Astrocyte (in vitro differentiated cells and primary cell): ENCODE measurements at regions not wholly inside any gene's neighbourhood (a gene's known extent, or its start where the extent isn't known, plus 50 kb on each side); places are given as distances from the start of the nearest gene placed in this dataset.

ENCODE experiments used
- EZH2 ChIP-seq: IDR thresholded peaks from 2 replicates; pipeline ENCODE4 v1.6.1; 2012; ENCODE audit warnings: mild to moderate bottlenecking, low read length, inconsistent platforms; ENCODE audit not compliant: insufficient read depth
- TF ChIP-seq, protein P1 (sequence below): IDR thresholded peaks from 2 replicates; pipeline ENCODE4 v1.5.1; 2011; ENCODE audit warnings: low read depth, mild to moderate bottlenecking, inconsistent platforms, low read length, moderate library complexity; ENCODE audit not compliant: insufficient read depth

DNA sequence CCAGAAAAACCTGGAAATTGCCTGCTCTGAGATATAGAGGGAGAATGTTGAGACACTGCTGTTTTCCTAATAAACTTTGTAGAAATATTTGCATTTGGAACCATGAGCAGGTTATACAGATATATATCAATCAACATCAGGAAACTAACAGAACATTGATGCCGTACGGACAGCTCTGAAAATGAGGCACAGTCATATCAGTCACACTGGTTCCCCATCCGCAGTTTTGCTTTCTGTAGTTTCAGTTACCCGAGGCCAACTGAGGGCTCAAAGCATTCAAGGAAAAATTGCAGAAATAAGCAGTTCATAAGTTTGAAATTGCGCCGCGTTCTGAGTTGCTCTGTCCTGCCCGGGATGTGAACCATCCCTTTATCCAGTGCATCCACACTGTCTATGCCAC lies 137.9 kb downstream of the KLF6 start:
- TF ChIP-seq, protein P1, sequence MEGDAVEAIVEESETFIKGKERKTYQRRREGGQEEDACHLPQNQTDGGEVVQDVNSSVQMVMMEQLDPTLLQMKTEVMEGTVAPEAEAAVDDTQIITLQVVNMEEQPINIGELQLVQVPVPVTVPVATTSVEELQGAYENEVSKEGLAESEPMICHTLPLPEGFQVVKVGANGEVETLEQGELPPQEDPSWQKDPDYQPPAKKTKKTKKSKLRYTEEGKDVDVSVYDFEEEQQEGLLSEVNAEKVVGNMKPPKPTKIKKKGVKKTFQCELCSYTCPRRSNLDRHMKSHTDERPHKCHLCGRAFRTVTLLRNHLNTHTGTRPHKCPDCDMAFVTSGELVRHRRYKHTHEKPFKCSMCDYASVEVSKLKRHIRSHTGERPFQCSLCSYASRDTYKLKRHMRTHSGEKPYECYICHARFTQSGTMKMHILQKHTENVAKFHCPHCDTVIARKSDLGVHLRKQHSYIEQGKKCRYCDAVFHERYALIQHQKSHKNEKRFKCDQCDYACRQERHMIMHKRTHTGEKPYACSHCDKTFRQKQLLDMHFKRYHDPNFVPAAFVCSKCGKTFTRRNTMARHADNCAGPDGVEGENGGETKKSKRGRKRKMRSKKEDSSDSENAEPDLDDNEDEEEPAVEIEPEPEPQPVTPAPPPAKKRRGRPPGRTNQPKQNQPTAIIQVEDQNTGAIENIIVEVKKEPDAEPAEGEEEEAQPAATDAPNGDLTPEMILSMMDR: no peak
- no peak for TF ChIP-seq EZH2
